Endothelial cell of umbilical vein (primary cell): ENCODE measurements at regions not wholly inside any gene's neighbourhood (a gene's known extent, or its start where the extent isn't known, plus 50 kb on each side); places are given as distances from the start of the nearest gene placed in this dataset.

Experiments used
- BruUV-seq: library from RNA; stranded (reverse); fragments of 400-500 nt; replicated peaks from 2 replicates; lab custom pipeline; 2021; lab: Mats Ljungman, UMichigan
- CTCF ChIA-PET: fragments of 300-600, 350-600 bp; sonication (Branson Sonifier 250); formaldehyde crosslinking; loops from one replicate; lab custom pipeline; 2021; ENCODE audit warnings: antibody characterized with exemption, inconsistent platforms; lab: Charles Lee
- POLR2A ChIA-PET: fragments of 300-600, 350-600 bp; sonication (Branson Sonifier 250); formaldehyde crosslinking; loops from one replicate; lab custom pipeline; 2021; ENCODE audit warnings: antibody characterized with exemption, inconsistent platforms; lab: Charles Lee
- DNase-seq: peaks from one replicate; pipeline ENCODE4 v3.0.0-alpha.2; 2011; ENCODE audit warnings: low read depth, low spot score
- FAIRE-seq: peaks from 2 replicates; lab custom pipeline; 2011; peaks lifted over from hg19 to GRCh38; lab: Jason Lieb, UNC
- H2AFZ ChIP-seq: 2 replicates; pipeline ENCODE4 v1.6.0; 2012; ENCODE audit warnings: low read depth, low read length, control low read depth, inconsistent platforms
- H3K27ac ChIP-seq: 2 replicates; pipeline ENCODE4 v1.5.1; 2011; ENCODE audit warnings: low read depth, mild to moderate bottlenecking, control low read depth, low read length, moderate library complexity; ENCODE audit not compliant: insufficient read depth
- H3K27me3 ChIP-seq, 2 experiments: 2 replicates each; pipeline versions ENCODE4 v1.6.0 to v1.6.1; 2011; ENCODE audit warnings: low read length in 2 of 2, mixed read lengths in 1 of 2; ENCODE audit not compliant: control insufficient read depth in 2 of 2, insufficient read depth in 2 of 2
- H3K36me3 ChIP-seq, 2 experiments: 2 replicates in 1 of 2; 3 replicates in 1 of 2; pipeline ENCODE4 v1.5.1; 2011; ENCODE audit warnings: low read length in 2 of 2, mild to moderate bottlenecking in 1 of 2, moderate library complexity in 1 of 2; ENCODE audit not compliant: control insufficient read depth in 2 of 2, insufficient read depth in 2 of 2; ENCODE audit errors: extremely low read depth in 1 of 2
- H3K4me1 ChIP-seq: 3 replicates; pipeline ENCODE4 v1.5.1; 2011; ENCODE audit warnings: mild to moderate bottlenecking, low read length; ENCODE audit not compliant: control insufficient read depth, insufficient read depth; ENCODE audit errors: extremely low read depth
- H3K4me2 ChIP-seq: 2 replicates; pipeline ENCODE4 v1.6.1; 2011; ENCODE audit warnings: low read length, control low read depth, mixed read lengths; ENCODE audit not compliant: insufficient read depth
- H3K4me3 ChIP-seq, 3 experiments: fragments of 200-600 bp in 1 of 3; sonication (generic), shearing (Covaris generic) in 1 of 3; replicated peaks in 1 of 3; 2 replicates each; pipeline ENCODE4 v1.5.1; 2011 to 2016; ENCODE audit warnings: control low read depth in 3 of 3, low read length in 3 of 3, mild to moderate bottlenecking in 2 of 3, inconsistent platforms in 1 of 3, low read depth in 1 of 3, moderate library complexity in 1 of 3; ENCODE audit not compliant: insufficient read depth in 1 of 3
- H3K79me2 ChIP-seq: 2 replicates; pipeline ENCODE4 v1.6.0; 2012; ENCODE audit warnings: low read length, inconsistent platforms; ENCODE audit not compliant: control insufficient read depth, insufficient read depth
- H3K9ac ChIP-seq: replicated peaks from 2 replicates; pipeline ENCODE3; 2011; ENCODE audit warnings: low read length, control low read depth; ENCODE audit not compliant: insufficient read depth; ENCODE audit errors: extremely low read depth
- H3K9me1 ChIP-seq: replicated peaks from 3 replicates; pipeline ENCODE4 v1.6.0; 2011; ENCODE audit warnings: mild to moderate bottlenecking, low read length; ENCODE audit not compliant: control insufficient read depth, insufficient read depth; ENCODE audit errors: extremely low read depth
- H3K9me3 ChIP-seq: replicated peaks from 2 replicates; pipeline ENCODE4 v1.5.1; 2012; ENCODE audit warnings: low read length, inconsistent platforms; ENCODE audit not compliant: control insufficient read depth, insufficient read depth
- H4K20me1 ChIP-seq: replicated peaks from 2 replicates; pipeline ENCODE3; 2011; ENCODE audit warnings: mild to moderate bottlenecking, low read length; ENCODE audit not compliant: control insufficient read depth, insufficient read depth; ENCODE audit errors: extremely low read depth
- EZH2 ChIP-seq: IDR thresholded peaks from 2 replicates; pipeline ENCODE4 v1.6.1; 2012; ENCODE audit warnings: borderline replicate concordance, low read depth, mild to moderate bottlenecking, moderate library complexity, low read length, inconsistent platforms; ENCODE audit not compliant: severe bottlenecking
- FOS ChIP-seq: IDR thresholded peaks from 2 replicates; pipeline ENCODE4 v1.6.1; 2011; ENCODE audit warnings: mild to moderate bottlenecking, low read length, moderate library complexity, borderline replicate concordance; ENCODE audit not compliant: insufficient read depth
- GATA2 ChIP-seq: IDR thresholded peaks from 2 replicates; pipeline ENCODE4 v1.7.0; 2011; ENCODE audit warnings: low read depth, mild to moderate bottlenecking, moderate library complexity, mixed read lengths, low read length; ENCODE audit not compliant: insufficient read length, insufficient read depth
- JUN ChIP-seq: IDR thresholded peaks from 2 replicates; pipeline ENCODE4 v1.6.1; 2011; ENCODE audit warnings: borderline replicate concordance, low read depth; ENCODE audit not compliant: insufficient read length, insufficient read depth
- MYC ChIP-seq: IDR thresholded peaks from one replicate; pipeline ENCODE4 v1.6.1; 2011; ENCODE audit warnings: mild to moderate bottlenecking, low read depth, low read length
- POLR2A ChIP-seq: IDR thresholded peaks from 2 replicates; pipeline ENCODE4 v1.6.1; 2012; ENCODE audit warnings: low read depth, mild to moderate bottlenecking, control low read depth, low read length
- POLR2AphosphoS5 ChIP-seq: IDR thresholded peaks from 2 replicates; pipeline ENCODE4 v1.6.1; 2012; ENCODE audit warnings: low read depth, mild to moderate bottlenecking, control low read depth, low read length, moderate library complexity; ENCODE audit not compliant: insufficient read depth
- dilution Hi-C: fragments of 300-500 bp; cut with MboI; formaldehyde crosslinking; loops from one replicate; pipeline ENCODE4 v1.15.0; 2019; ENCODE audit warnings: low sequenced_read_pairs; ENCODE audit not compliant: extremely low pct_ligation_motif_present
- intact Hi-C: fragments of 100-400 bp; cut with micrococcal nuclease; formaldehyde crosslinking; loops from one replicate; pipeline ENCODE4 v1.10.0; 2022
- TF ChIP-seq, protein P1 (sequence below): IDR thresholded peaks from 2 replicates; pipeline ENCODE4 v1.6.1; 2011; ENCODE audit not compliant: insufficient read depth, insufficient read length
- TF ChIP-seq, protein P2 (sequence below), 2 donors: IDR thresholded peaks; 1 replicate in 1 of 2; 2 replicates in 1 of 2; pipeline ENCODE4 v1.5.1; 2011; ENCODE audit warnings: low read length in 2 of 2, mild to moderate bottlenecking in 2 of 2, moderate library complexity in 2 of 2, control low read depth in 1 of 2, inconsistent platforms in 1 of 2, low read depth in 1 of 2; ENCODE audit not compliant: insufficient read depth in 1 of 2; ENCODE audit errors: extremely low read depth in 1 of 2

DNA sequence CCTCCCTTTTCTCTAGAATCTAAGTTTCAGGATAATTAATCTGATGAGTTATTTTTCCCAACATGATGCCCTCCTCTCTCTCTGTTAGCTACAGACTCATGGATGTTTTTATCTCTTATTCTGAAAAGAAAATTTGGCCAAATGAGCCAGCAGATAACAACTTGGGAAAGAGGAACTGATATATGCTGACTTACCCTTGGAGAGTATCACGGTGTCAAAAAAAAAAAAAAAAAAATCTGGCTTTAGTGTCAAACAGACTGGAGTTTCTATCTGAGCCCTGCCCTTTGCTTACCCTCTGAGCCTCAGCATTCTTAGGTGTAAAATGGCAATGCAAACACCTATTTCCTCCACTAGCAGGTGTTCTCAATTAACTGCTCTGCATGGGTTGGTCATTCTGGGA lies 190.4 kb downstream of the AHR start:
- POLR2A ChIA-PET: interaction anchor here (0.7 kb wide), 1 partner anchor 392 kb away, joined by 5 read pairs; no protein-coding TSS in a partner anchor

More for the DNA sequence above, 190.4 kb downstream of the AHR start:
- Histone ChIP-seq H2AFZ (no peak overlapping the region), H3K9ac (no peak overlapping the region), H3K27ac (no peak overlapping the region), H3K4me1 (no peaks in the 10 kb centered on the region), H3K9me3 (no peaks in the 10 kb centered on the region), H3K27me3 (no peaks in the 10 kb centered on the region), H3K79me2 (no peaks in the 10 kb centered on the region), H3K4me3 (no peak overlapping the region), H4K20me1 (no peaks in the 10 kb centered on the region), H3K36me3 (no peaks in the 10 kb centered on the region), H3K9me1 (no peaks in the 10 kb centered on the region), H3K4me2 (no peak overlapping the region)
- BruUV-seq: no TSS peak
- TF ChIP-seq GATA2: no peak
- TF ChIP-seq MYC: no peak
- TF ChIP-seq POLR2A: no peak
- no peak for TF ChIP-seq FOS
- TF ChIP-seq, protein P1, sequence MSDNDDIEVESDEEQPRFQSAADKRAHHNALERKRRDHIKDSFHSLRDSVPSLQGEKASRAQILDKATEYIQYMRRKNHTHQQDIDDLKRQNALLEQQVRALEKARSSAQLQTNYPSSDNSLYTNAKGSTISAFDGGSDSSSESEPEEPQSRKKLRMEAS: no peak
- TF ChIP-seq JUN: no peak
- no peak for TF ChIP-seq EZH2
- no peak for TF ChIP-seq POLR2AphosphoS5
- TF ChIP-seq, protein P2, sequence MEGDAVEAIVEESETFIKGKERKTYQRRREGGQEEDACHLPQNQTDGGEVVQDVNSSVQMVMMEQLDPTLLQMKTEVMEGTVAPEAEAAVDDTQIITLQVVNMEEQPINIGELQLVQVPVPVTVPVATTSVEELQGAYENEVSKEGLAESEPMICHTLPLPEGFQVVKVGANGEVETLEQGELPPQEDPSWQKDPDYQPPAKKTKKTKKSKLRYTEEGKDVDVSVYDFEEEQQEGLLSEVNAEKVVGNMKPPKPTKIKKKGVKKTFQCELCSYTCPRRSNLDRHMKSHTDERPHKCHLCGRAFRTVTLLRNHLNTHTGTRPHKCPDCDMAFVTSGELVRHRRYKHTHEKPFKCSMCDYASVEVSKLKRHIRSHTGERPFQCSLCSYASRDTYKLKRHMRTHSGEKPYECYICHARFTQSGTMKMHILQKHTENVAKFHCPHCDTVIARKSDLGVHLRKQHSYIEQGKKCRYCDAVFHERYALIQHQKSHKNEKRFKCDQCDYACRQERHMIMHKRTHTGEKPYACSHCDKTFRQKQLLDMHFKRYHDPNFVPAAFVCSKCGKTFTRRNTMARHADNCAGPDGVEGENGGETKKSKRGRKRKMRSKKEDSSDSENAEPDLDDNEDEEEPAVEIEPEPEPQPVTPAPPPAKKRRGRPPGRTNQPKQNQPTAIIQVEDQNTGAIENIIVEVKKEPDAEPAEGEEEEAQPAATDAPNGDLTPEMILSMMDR (IDR thresholded peaks at IDR 0.05; ENCODE audit: extremely low read depth in 1 of 2, insufficient read depth in 1 of 2, low read depth in 1 of 2, low read length in 2 of 2): no peak
- intact Hi-C loops: no loop called here
- FAIRE-seq: no peak
- dilution Hi-C loops: no loop called here
- no peak for DNase-seq
- CTCF ChIA-PET: no interaction called here
